Tibial nerve (tissue), 4 donors: ENCODE measurements at regions not wholly inside any gene's neighbourhood (a gene's known extent, or its start where the extent isn't known, plus 50 kb on each side); places are given as distances from the start of the nearest gene placed in this dataset.

ENCODE experiments used
- CTCF ChIP-seq, 5 experiments: fragments of 200-600 bp in 3 of 5; fragments of 450-650 bp in 2 of 5; sonication (generic) in 3 of 5; IDR thresholded peaks; one replicate each; pipeline ENCODE4 v1.5.1; 2016 to 2019; ENCODE audit warnings: antibody characterized with exemption in 5 of 5, mild to moderate bottlenecking in 3 of 5, moderate library complexity in 2 of 5
- EP300 ChIP-seq, 2 donors: sonication (generic); formaldehyde crosslinking; IDR thresholded peaks; one replicate each; pipeline ENCODE4 v1.6.1; 2017; ENCODE audit warnings: antibody characterized with exemption in 2 of 2, mild to moderate bottlenecking in 1 of 2
- POLR2A ChIP-seq, 2 donors: fragments of 450-650 bp; IDR thresholded peaks; one replicate each; pipeline ENCODE4 v1.6.1; 2017; ENCODE audit warnings: antibody characterized with exemption in 2 of 2, mild to moderate bottlenecking in 2 of 2, moderate library complexity in 2 of 2

- TF ChIP-seq CTCF (IDR thresholded peaks at IDR 0.05): no peak
- no peak for TF ChIP-seq POLR2A (IDR thresholded peaks at IDR 0.05)
- no peak for TF ChIP-seq EP300 (IDR thresholded peaks at IDR 0.05)
Observed at GRCh38 chr6:90865513-90865912, 278.6 kb upstream of the MAP3K7 start.
